Testis (tissue), 2 donors: ENCODE measurements at regions not wholly inside any gene's neighbourhood (a gene's known extent, or its start where the extent isn't known, plus 50 kb on each side); places are given as distances from the start of the nearest gene placed in this dataset.

Experiments used
- DNase-seq: peaks from one replicate; pipeline ENCODE4 v3.0.0-alpha.2; 2019
- H3K27ac ChIP-seq, 2 donors: fragments of 200-600 bp; sonication (generic); one replicate each; pipeline ENCODE4 v1.5.1; 2019
- H3K27me3 ChIP-seq: fragments of 200-600 bp; sonication (generic); one replicate; pipeline ENCODE4 v1.5.1; 2019
- H3K36me3 ChIP-seq: fragments of 200-600 bp; sonication (generic); one replicate; pipeline ENCODE4 v1.5.1; 2017; ENCODE audit warnings: low read depth; ENCODE audit errors: missing control alignments
- H3K4me1 ChIP-seq: fragments of 200-600 bp; sonication (generic); one replicate; pipeline ENCODE4 v1.5.1; 2019
- H3K4me3 ChIP-seq, 2 donors: fragments of 200-600 bp; sonication (generic); one replicate each; pipeline ENCODE4 v1.5.1; 2017 to 2019
- H3K9me3 ChIP-seq: fragments of 200-600 bp; sonication (generic); one replicate; pipeline ENCODE4 v1.5.1; 2017
- CTCF ChIP-seq, 3 experiments: fragments of 450-650 bp in 2 of 3; fragments of 200-600 bp in 1 of 3; sonication (generic) in 1 of 3; IDR thresholded peaks; one replicate each; pipeline ENCODE4 v1.5.1; 2016 to 2019; ENCODE audit warnings: antibody characterized with exemption in 3 of 3, mild to moderate bottlenecking in 2 of 3, moderate library complexity in 1 of 3
- POLR2A ChIP-seq: fragments of 450-650 bp; IDR thresholded peaks from one replicate; pipeline ENCODE4 v1.6.1; 2017; ENCODE audit warnings: antibody characterized with exemption, mild to moderate bottlenecking, moderate library complexity
- WGBS, 2 donors: methylation state at CpG; one replicate each; pipeline ENCODE4 v1.1.5; 2018; 5-methylcytosine and 5-hydroxymethylcytosine counted together
- intact Hi-C: fragments of 100-400 bp; cut with DNase I; formaldehyde crosslinking; loops from one replicate; pipeline ENCODE4 v1.15.1; 2023; ENCODE audit warnings: low total_unique reads

GRCh38 chr4:162684998-162685397 lies 481.7 kb downstream of the NAF1 start:
- H3K27me3 ChIP-seq: no peaks in the 10 kb centered on the region
- no peaks in the 10 kb centered on the region for H3K9me3 ChIP-seq
- H3K27ac ChIP-seq: no peak overlapping the region
- intact Hi-C loops: no loop called here
- no peak for DNase-seq
- TF ChIP-seq POLR2A (no peak), CTCF (IDR thresholded peaks at IDR 0.05) (no peak)
- no peaks in the 10 kb centered on the region for H3K36me3 ChIP-seq
- H3K4me3 ChIP-seq: no peak overlapping the region
- no peaks in the 10 kb centered on the region for H3K4me1 ChIP-seq

DNA sequence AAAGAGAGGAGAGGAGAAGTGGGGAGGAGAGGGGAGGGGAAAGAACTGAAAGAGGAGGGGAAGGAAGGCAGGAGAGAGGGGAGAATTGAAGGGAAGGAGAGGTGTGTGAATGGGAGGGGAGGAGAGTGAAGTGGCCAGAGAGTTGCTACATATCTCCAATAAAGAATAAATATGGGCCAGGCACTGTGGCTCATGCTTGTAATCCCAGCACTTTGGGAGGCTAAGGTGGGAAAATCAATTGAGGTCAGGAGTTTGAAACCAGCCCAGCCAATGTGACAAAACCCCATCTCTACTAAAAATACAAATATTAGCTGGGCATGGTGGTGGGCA lies 482.4 kb downstream of the NAF1 start:
- no peak for TF ChIP-seq POLR2A
- no peak for TF ChIP-seq CTCF (IDR thresholded peaks at IDR 0.05)
- no peak for DNase-seq
- Histone ChIP-seq H3K9me3 (no peaks in the 10 kb centered on the region), H3K4me3 (no peak overlapping the region), H3K36me3 (no peaks in the 10 kb centered on the region), H3K27ac (no peak overlapping the region), H3K27me3 (no peaks in the 10 kb centered on the region), H3K4me1 (no peaks in the 10 kb centered on the region)
- intact Hi-C loops: no loop called here

DNA sequence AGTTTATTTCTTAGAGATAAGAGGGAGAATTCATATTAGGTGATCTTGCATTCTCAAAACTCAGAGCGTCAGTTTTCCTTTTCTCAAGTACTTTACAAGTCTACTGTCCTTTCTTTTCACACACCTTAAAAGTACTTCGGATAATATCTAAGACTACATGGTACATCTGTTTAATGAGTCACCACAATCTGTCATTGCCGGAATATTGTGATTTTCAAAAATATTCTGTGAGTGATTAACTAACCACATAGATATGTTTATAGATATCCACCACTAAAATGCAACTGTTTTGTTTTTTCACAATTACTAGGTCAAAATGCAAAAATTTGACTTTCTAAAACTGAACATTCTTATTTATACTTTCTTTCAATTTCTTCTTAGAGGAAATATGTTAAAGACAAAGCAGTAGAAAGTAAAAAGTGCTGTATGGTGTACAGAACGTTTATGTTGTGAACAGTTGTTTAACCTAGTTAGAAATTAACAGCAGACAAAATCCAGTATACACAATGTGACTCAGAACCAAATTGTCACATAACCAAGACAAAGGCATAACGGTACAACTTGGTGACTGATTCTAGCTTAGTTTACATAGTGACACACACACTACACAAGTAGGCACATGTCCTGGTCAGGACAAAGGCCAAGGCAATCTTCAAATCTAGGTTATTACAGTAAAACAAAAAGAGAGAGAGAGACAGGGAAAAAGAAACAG lies 482.9 kb downstream of the NAF1 start:
- H3K27me3 ChIP-seq: no peaks in the 10 kb centered on the region
- no peak for TF ChIP-seq POLR2A
- TF ChIP-seq CTCF (IDR thresholded peaks at IDR 0.05): no peak
- H3K4me3 ChIP-seq: no peak overlapping the region
- H3K4me1 ChIP-seq: no peaks in the 10 kb centered on the region
- no peak for DNase-seq
- H3K36me3 ChIP-seq: no peaks in the 10 kb centered on the region
- WGBS, 2 donors: 65 to 66% methylated on average over 5 of the region's 5 CpGs
- no peak overlapping the region for H3K27ac ChIP-seq
- intact Hi-C loops: no loop called here
- H3K9me3 ChIP-seq: no peaks in the 10 kb centered on the region

DNA sequence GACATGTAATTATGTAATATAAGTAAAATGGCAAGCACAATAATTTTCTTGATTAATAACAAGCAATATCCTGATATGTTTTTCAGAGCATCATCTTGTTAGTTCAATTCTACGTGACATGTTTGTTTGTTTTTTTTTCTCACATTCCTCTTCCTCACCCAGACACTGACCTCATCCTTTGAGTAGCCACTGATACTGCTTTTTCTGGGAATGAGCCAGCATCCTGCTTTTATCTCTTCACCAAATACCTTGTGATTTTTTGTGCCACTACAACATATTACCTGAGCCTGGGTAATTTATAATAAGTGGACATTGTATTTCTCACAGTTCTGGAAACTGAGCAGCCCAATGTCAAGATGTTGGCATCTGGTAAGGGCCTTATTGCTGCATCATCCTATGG lies 484.0 kb downstream of the NAF1 start:
- no peak for DNase-seq
- Histone ChIP-seq H3K9me3 (no peaks in the 10 kb centered on the region), H3K27ac (no peak overlapping the region), H3K36me3 (no peaks in the 10 kb centered on the region), H3K4me1 (no peaks in the 10 kb centered on the region), H3K27me3 (no peaks in the 10 kb centered on the region), H3K4me3 (no peak overlapping the region)
- intact Hi-C loops: no loop called here
- no peak for TF ChIP-seq POLR2A
- no peak for TF ChIP-seq CTCF (IDR thresholded peaks at IDR 0.05)
- WGBS, 2 donors: 42 to 71% methylated on average over 1 of the region's 1 CpG

DNA sequence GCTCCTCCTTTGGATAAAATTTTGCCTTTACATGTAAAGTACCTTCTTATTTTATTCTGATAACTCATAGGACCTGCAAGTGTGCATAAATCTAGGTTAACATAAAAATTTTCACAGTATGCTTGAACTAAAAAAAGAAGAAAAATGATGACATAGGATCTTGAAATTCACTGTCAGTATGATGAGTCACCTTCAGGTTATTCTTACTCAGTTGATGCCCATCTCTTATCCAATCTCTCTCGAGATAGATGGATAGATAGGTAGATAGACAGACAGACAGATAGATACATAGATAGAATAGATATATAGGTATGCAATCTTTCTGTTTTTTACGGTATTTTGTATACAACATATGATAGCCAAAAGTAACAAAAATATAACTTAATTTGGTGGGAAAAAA lies 485.5 kb downstream of the NAF1 start:
- TF ChIP-seq POLR2A (no peak), CTCF (IDR thresholded peaks at IDR 0.05) (no peak)
- Histone ChIP-seq H3K9me3 (no peaks in the 10 kb centered on the region), H3K4me1 (no peaks in the 10 kb centered on the region), H3K27ac (no peak overlapping the region), H3K4me3 (no peak overlapping the region), H3K36me3 (no peaks in the 10 kb centered on the region), H3K27me3 (no peaks in the 10 kb centered on the region)
- intact Hi-C loops: no loop called here
- 40 to 42% methylated on average over 2 of the region's 2 CpGs for WGBS, 2 donors
- DNase-seq: no peak
